Tibial nerve (tissue), 4 donors: ENCODE measurements at regions not wholly inside any gene's neighbourhood (a gene's known extent, or its start where the extent isn't known, plus 50 kb on each side); places are given as distances from the start of the nearest gene placed in this dataset.

Experiments
- EP300 ChIP-seq, 2 donors: sonication (generic); formaldehyde crosslinking; IDR thresholded peaks; one replicate each; pipeline ENCODE4 v1.6.1; 2017; ENCODE audit warnings: antibody characterized with exemption in 2 of 2, mild to moderate bottlenecking in 1 of 2
- POLR2A ChIP-seq, 2 donors: fragments of 450-650 bp; IDR thresholded peaks; one replicate each; pipeline ENCODE4 v1.6.1; 2017; ENCODE audit warnings: antibody characterized with exemption in 2 of 2, mild to moderate bottlenecking in 2 of 2, moderate library complexity in 2 of 2
- TF ChIP-seq, protein P1 (sequence below), 5 experiments: fragments of 200-600 bp in 3 of 5; fragments of 450-650 bp in 2 of 5; sonication (generic) in 3 of 5; IDR thresholded peaks; one replicate each; pipeline ENCODE4 v1.5.1; 2016 to 2019; ENCODE audit warnings: antibody characterized with exemption in 5 of 5, mild to moderate bottlenecking in 3 of 5, moderate library complexity in 2 of 5

DNA sequence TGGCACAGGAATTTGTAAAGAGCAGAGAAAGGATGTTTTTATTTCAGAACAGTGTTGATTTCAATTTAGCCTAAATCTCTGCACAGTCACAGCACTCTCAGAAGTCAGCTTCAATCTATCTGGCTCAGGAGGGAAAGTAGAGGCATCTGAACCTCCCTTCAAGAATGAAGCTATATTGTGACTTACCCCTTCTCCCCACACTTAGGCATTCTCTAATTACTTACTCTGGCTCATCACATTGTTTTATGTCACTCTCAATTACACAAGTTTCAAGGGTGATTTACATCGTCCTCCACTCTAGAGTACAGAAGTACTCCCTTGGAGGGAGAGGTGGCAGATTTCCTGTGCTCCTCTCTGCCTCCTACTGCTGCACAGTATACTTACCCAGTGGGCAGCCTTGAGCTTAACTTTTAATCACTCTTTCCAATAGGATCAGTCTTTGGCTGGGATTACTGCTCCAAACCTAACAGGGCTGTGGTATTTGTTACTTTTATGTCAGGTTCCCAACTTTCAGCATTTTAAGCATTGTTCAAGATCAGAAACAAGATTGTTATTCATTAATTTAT, 211.4 kb downstream of the AASDHPPT start:
- TF ChIP-seq, protein P1, sequence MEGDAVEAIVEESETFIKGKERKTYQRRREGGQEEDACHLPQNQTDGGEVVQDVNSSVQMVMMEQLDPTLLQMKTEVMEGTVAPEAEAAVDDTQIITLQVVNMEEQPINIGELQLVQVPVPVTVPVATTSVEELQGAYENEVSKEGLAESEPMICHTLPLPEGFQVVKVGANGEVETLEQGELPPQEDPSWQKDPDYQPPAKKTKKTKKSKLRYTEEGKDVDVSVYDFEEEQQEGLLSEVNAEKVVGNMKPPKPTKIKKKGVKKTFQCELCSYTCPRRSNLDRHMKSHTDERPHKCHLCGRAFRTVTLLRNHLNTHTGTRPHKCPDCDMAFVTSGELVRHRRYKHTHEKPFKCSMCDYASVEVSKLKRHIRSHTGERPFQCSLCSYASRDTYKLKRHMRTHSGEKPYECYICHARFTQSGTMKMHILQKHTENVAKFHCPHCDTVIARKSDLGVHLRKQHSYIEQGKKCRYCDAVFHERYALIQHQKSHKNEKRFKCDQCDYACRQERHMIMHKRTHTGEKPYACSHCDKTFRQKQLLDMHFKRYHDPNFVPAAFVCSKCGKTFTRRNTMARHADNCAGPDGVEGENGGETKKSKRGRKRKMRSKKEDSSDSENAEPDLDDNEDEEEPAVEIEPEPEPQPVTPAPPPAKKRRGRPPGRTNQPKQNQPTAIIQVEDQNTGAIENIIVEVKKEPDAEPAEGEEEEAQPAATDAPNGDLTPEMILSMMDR (IDR thresholded peaks at IDR 0.05): no peak
- TF ChIP-seq EP300 (IDR thresholded peaks at IDR 0.05) (no peak), POLR2A (IDR thresholded peaks at IDR 0.05) (no peak)
